T-cell (primary cell): ENCODE measurements at regions not wholly inside any gene's neighbourhood (a gene's known extent, or its start where the extent isn't known, plus 50 kb on each side); places are given as distances from the start of the nearest gene placed in this dataset.

ENCODE experiments used
- ATAC-seq, 4 experiments: fragments of 200-7000 bp in 3 of 4; fragments of 150-1000 bp in 1 of 4; cut with Tn5 transposase; replicated peaks in 1 of 4; 1 replicate in 3 of 4; 2 replicates in 1 of 4; pipeline ENCODE4 v1.10.0; 2021; ENCODE audit warnings: moderate library complexity in 3 of 4, mild to moderate bottlenecking in 2 of 4, moderate number of reproducible peaks in 1 of 4
- CTCF ChIA-PET, 2 donors: fragments of 300-600 bp; sonication (Branson Sonifier 250); formaldehyde crosslinking; loops; one replicate each; lab custom pipeline; 2022; ENCODE audit warnings: antibody characterized with exemption in 2 of 2; lab: Charles Lee
- POLR2A ChIA-PET, 2 donors: fragments of 300-600 bp; sonication (Branson Sonifier 250); formaldehyde crosslinking; loops; one replicate each; lab custom pipeline; 2022; ENCODE audit warnings: antibody characterized with exemption in 2 of 2; lab: Charles Lee
- DNase-seq, 35 experiments: peaks; one replicate each; pipeline versions ENCODE4 v3.0.0 to v3.0.0-alpha.2; 2013 to 2023
- H3K27ac ChIP-seq: one replicate; pipeline ENCODE4 v1.5.1; 2013; ENCODE audit warnings: low read length
- H3K27me3 ChIP-seq, 2 experiments: replicated peaks in 1 of 2; 1 replicate in 1 of 2; 2 replicates in 1 of 2; pipeline versions ENCODE4 v1.6.1 to v1.7.0; 2013; ENCODE audit warnings: low read length in 1 of 2, mixed read lengths in 1 of 2; ENCODE audit not compliant: control insufficient read depth in 2 of 2, insufficient read depth in 2 of 2; ENCODE audit errors: extremely low read depth in 1 of 2
- H3K36me3 ChIP-seq, 2 donors: 1 replicate in 1 of 2; 2 replicates in 1 of 2; pipeline versions ENCODE4 v1.6.1 to v1.7.0; 2013; ENCODE audit warnings: low read length in 1 of 2; ENCODE audit not compliant: control insufficient read depth in 2 of 2, insufficient read depth in 1 of 2; ENCODE audit errors: extremely low read depth in 1 of 2
- H3K4me1 ChIP-seq, 2 experiments: 1 replicate in 1 of 2; 2 replicates in 1 of 2; pipeline versions ENCODE4 v1.6.1 to v1.7.0; 2013; ENCODE audit warnings: low read length in 2 of 2, mixed read lengths in 1 of 2; ENCODE audit not compliant: insufficient read depth in 2 of 2, control insufficient read depth in 1 of 2; ENCODE audit errors: extremely low read depth in 1 of 2
- H3K4me3 ChIP-seq, 2 donors: 1 replicate in 1 of 2; 2 replicates in 1 of 2; pipeline versions ENCODE4 v1.5.1 to v1.7.0; 2013; ENCODE audit warnings: mild to moderate bottlenecking in 2 of 2, low read length in 1 of 2, moderate library complexity in 1 of 2; ENCODE audit not compliant: control insufficient read depth in 1 of 2; ENCODE audit errors: extremely low read depth in 1 of 2
- H3K9me3 ChIP-seq: 2 replicates; pipeline ENCODE4 v1.7.0; 2013
- H3K27ac Mint-ChIP-seq, 2 donors: one replicate each; pipeline ENCODE4 v1.8.0; 2020 to 2021; ENCODE audit warnings: mild to moderate bottlenecking in 2 of 2, mixed read lengths in 2 of 2
- H3K27me3 Mint-ChIP-seq, 2 donors: one replicate each; pipeline ENCODE4 v1.8.0; 2021 to 2022; ENCODE audit warnings: mixed read lengths in 2 of 2
- H3K36me3 Mint-ChIP-seq: one replicate; pipeline ENCODE4 v1.8.0; 2021; ENCODE audit warnings: mixed read lengths
- H3K4me1 Mint-ChIP-seq, 3 donors: one replicate each; pipeline ENCODE4 v1.8.0; 2020 to 2022; ENCODE audit warnings: mixed read lengths in 3 of 3, mild to moderate bottlenecking in 1 of 3
- H3K4me3 Mint-ChIP-seq, 3 donors: one replicate each; pipeline ENCODE4 v1.8.0; 2020 to 2022; ENCODE audit warnings: mild to moderate bottlenecking in 3 of 3, mixed read lengths in 3 of 3, moderate library complexity in 3 of 3
- H3K9me3 Mint-ChIP-seq, 3 donors: one replicate each; pipeline ENCODE4 v1.8.0; 2020 to 2022; ENCODE audit warnings: mixed read lengths in 3 of 3
- WGBS: methylation state at CpG from one replicate; pipeline ENCODE4 v1.1.5; 2013; ENCODE audit warnings: missing lambda C conversion rate; ENCODE audit not compliant: insufficient coverage; 5-methylcytosine and 5-hydroxymethylcytosine counted together

- Mint-ChIP-seq H3K27me3 (peaks cover 0 to 4% of the 10 kb centered on the region in 2 donors), H3K4me3 (no peak overlapping the region), H3K36me3 (no peaks in the 10 kb centered on the region), H3K27ac (no peak overlapping the region), H3K9me3 (peaks cover 2 to 17% (median 14%) of the 10 kb centered on the region in 3 donors), H3K4me1 (no peaks in the 10 kb centered on the region)
- Histone ChIP-seq H3K9me3 (no peaks in the 10 kb centered on the region), H3K27me3 (no peaks in the 10 kb centered on the region), H3K4me1 (no peaks in the 10 kb centered on the region), H3K4me3 (no peak overlapping the region), H3K36me3 (no peaks in the 10 kb centered on the region), H3K27ac (no peak overlapping the region)
- WGBS = no CpG with 5 or more reads among the region's 2 CpGs
- ATAC-seq = no peak
- POLR2A ChIA-PET = no interaction called here
- CTCF ChIA-PET = no interaction called here
- no peak for DNase-seq
These were observed 163.9 kb upstream of the HNMT start for GRCh38 chr2:137800386-137800785.

- Histone ChIP-seq H3K4me1 (no peaks in the 10 kb centered on the region), H3K9me3 (no peaks in the 10 kb centered on the region), H3K36me3 (no peaks in the 10 kb centered on the region), H3K27ac (no peak overlapping the region), H3K27me3 (no peaks in the 10 kb centered on the region), H3K4me3 (no peak overlapping the region)
- Mint-ChIP-seq H3K9me3 (peaks cover 2 to 17% (median 14%) of the 10 kb centered on the region in 3 donors), H3K27ac (no peak overlapping the region), H3K4me1 (no peaks in the 10 kb centered on the region), H3K27me3 (peaks cover 2 to 4% of the 10 kb centered on the region in 2 donors), H3K4me3 (no peak overlapping the region), H3K36me3 (no peaks in the 10 kb centered on the region)
- DNase-seq = no peak
- ChIA-PET POLR2A (no interaction called here), CTCF (no interaction called here)
- no peak for ATAC-seq
These were observed 163.0 kb upstream of the HNMT start for GRCh38 chr2:137801228-137801627.

GRCh38 chr2:137802038-137802437 lies 162.2 kb upstream of the HNMT start:
- POLR2A ChIA-PET = no interaction called here
- no peaks in the 10 kb centered on the region for H3K36me3 ChIP-seq
- no peaks in the 10 kb centered on the region for H3K9me3 ChIP-seq
- no peaks in the 10 kb centered on the region for H3K4me1 ChIP-seq
- H3K27me3 Mint-ChIP-seq = peaks cover 2 to 4% of the 10 kb centered on the region in 2 donors
- no peaks in the 10 kb centered on the region for H3K4me1 Mint-ChIP-seq
- peaks cover 2 to 14% (median 13%) of the 10 kb centered on the region in 3 donors for H3K9me3 Mint-ChIP-seq
- H3K36me3 Mint-ChIP-seq = no peaks in the 10 kb centered on the region
- no peak overlapping the region for H3K4me3 Mint-ChIP-seq
- CTCF ChIA-PET = no interaction called here
- ATAC-seq = no peak
- no peak overlapping the region for H3K27ac Mint-ChIP-seq
- H3K4me3 ChIP-seq = no peak overlapping the region
- WGBS = 100% methylated on average over 1 of the region's 1 CpG
- no peak for DNase-seq
- H3K27me3 ChIP-seq = no peaks in the 10 kb centered on the region
- H3K27ac ChIP-seq = no peak overlapping the region

GRCh38 chr2:137806068-137806805 lies 158.0 kb upstream of the HNMT start:
- H3K4me3 ChIP-seq = no peak overlapping the region
- H3K4me3 Mint-ChIP-seq = no peak overlapping the region
- H3K36me3 ChIP-seq = no peaks in the 10 kb centered on the region
- WGBS = no CpG with 5 or more reads among the region's 1 CpG
- DNase-seq (no peak), ATAC-seq (no peak)
- no peaks in the 10 kb centered on the region for H3K4me1 Mint-ChIP-seq
- no peak overlapping the region for H3K27ac Mint-ChIP-seq
- no peaks in the 10 kb centered on the region for H3K27me3 ChIP-seq
- peaks cover 2 to 9% (median 5%) of the 10 kb centered on the region in 3 donors for H3K9me3 Mint-ChIP-seq
- peaks cover 2 to 4% of the 10 kb centered on the region in 2 donors for H3K27me3 Mint-ChIP-seq
- ChIA-PET POLR2A (no interaction called here), CTCF (no interaction called here)
- no peaks in the 10 kb centered on the region for H3K4me1 ChIP-seq
- H3K27ac ChIP-seq = no peak overlapping the region
- no peaks in the 10 kb centered on the region for H3K36me3 Mint-ChIP-seq
- no peaks in the 10 kb centered on the region for H3K9me3 ChIP-seq

- ATAC-seq (no peak), DNase-seq (no peak)
- Histone ChIP-seq H3K9me3 (no peaks in the 10 kb centered on the region), H3K4me3 (no peak overlapping the region), H3K27me3 (no peaks in the 10 kb centered on the region), H3K36me3 (no peaks in the 10 kb centered on the region), H3K27ac (no peak overlapping the region), H3K4me1 (no peaks in the 10 kb centered on the region)
- Mint-ChIP-seq H3K27ac (no peak overlapping the region), H3K36me3 (no peaks in the 10 kb centered on the region), H3K9me3 (peaks cover 0 to 4% (median 0%) of the 10 kb centered on the region in 3 donors), H3K4me3 (no peak overlapping the region), H3K4me1 (no peaks in the 10 kb centered on the region), H3K27me3 (peaks cover 0 to 2% of the 10 kb centered on the region in 2 donors)
- WGBS = no CpG with 5 or more reads among the region's 1 CpG
- ChIA-PET CTCF (no interaction called here), POLR2A (no interaction called here)
These were observed 155.0 kb upstream of the HNMT start for GRCh38 chr2:137809252-137809651.

- no peaks in the 10 kb centered on the region for H3K36me3 ChIP-seq
- no peaks in the 10 kb centered on the region for H3K27me3 ChIP-seq
- ATAC-seq = no peak
- ChIA-PET CTCF (no interaction called here), POLR2A (no interaction called here)
- no CpG with 5 or more reads among the region's 1 CpG for WGBS
- Mint-ChIP-seq H3K36me3 (no peaks in the 10 kb centered on the region), H3K4me3 (no peak overlapping the region), H3K27ac (no peak overlapping the region), H3K4me1 (no peaks in the 10 kb centered on the region), H3K9me3 (peaks cover 0 to 4% (median 0%) of the 10 kb centered on the region in 3 donors), H3K27me3 (peaks cover 0 to 2% of the 10 kb centered on the region in 2 donors)
- no peak overlapping the region for H3K4me3 ChIP-seq
- H3K27ac ChIP-seq = no peak overlapping the region
- H3K4me1 ChIP-seq = no peaks in the 10 kb centered on the region
- DNase-seq = no peak
- no peaks in the 10 kb centered on the region for H3K9me3 ChIP-seq
These were observed 154.4 kb upstream of the HNMT start for GRCh38 chr2:137809837-137810236.

- ATAC-seq = no peak
These were observed 151.8 kb upstream of the HNMT start for GRCh38 chr2:137812517-137812916.

More at GRCh38 chr2:137812517-137812916, 151.8 kb upstream of the HNMT start:
- no peak overlapping the region for H3K4me3 ChIP-seq
- Mint-ChIP-seq H3K27ac (no peak overlapping the region), H3K4me1 (no peaks in the 10 kb centered on the region), H3K27me3 (no peaks in the 10 kb centered on the region), H3K9me3 (peaks cover 0 to 4% (median 0%) of the 10 kb centered on the region in 3 donors), H3K36me3 (no peaks in the 10 kb centered on the region), H3K4me3 (no peak overlapping the region)
- DNase-seq = no peak
- no peaks in the 10 kb centered on the region for H3K9me3 ChIP-seq
- H3K27ac ChIP-seq = no peak overlapping the region
- ChIA-PET CTCF (no interaction called here), POLR2A (no interaction called here)
- no peaks in the 10 kb centered on the region for H3K4me1 ChIP-seq
- H3K36me3 ChIP-seq = no peaks in the 10 kb centered on the region
- no peaks in the 10 kb centered on the region for H3K27me3 ChIP-seq
